Loucy (cell line): ENCODE measurements at regions not wholly inside any gene's neighbourhood (a gene's known extent, or its start where the extent isn't known, plus 50 kb on each side); places are given as distances from the start of the nearest gene placed in this dataset.

Experiments used
- CTCF ChIP-seq: fragments of 200-600 bp; sonication (generic); conservative IDR thresholded peaks from 2 replicates; pipeline ENCODE4 v1.5.1; 2014; ENCODE audit warnings: mild to moderate bottlenecking, antibody characterized with exemption, low read length
- EZH2phosphoT487 ChIP-seq: fragments of 200-600 bp; IDR thresholded peaks from 2 replicates; pipeline ENCODE4 v1.6.1; 2018; ENCODE audit warnings: antibody characterized with exemption, mild to moderate bottlenecking, moderate library complexity, borderline replicate concordance

DNA sequence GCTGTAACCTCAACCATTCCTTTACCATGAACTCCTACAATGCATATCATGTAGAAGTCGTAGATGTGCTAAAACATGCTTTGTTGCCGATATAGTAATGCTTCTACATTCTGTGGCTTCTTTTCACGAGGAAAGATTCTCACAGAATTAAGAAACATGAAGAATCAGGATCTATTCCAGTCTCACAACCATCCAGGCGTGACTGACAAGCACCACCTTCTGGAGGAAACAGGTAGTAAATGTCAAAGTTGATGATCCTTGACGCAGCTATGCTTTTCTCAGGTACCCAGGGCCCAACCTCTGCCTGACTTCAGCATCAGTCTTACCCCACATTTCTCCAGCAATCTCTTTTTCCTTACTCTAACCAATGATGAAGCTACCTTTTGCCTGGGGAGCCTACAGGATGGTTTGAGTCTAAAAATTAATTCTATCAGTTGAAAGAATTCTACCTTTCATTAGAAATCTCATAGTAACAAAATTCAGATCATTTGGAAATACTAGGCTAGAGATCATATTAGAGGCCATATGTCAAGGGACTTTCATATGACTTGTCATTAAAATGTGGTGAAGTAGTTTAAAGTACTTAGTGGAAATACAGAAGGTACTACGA, 123.3 kb upstream of the RND3 start:
- peak; percentile 79 for TF ChIP-seq CTCF
- no peak for TF ChIP-seq EZH2phosphoT487
